ENCODE measurements at regions not wholly inside any gene's neighbourhood (a gene's known extent, or its start where the extent isn't known, plus 50 kb on each side); places are given as distances from the start of the nearest gene placed in this dataset.

GRCh38 chr12:54734196-54734950 lies 86.2 kb upstream of the DCD start:
- Histone ChIP-seq H4K8ac (ENCODE audit: low read depth in 2 of 2, low read length in 2 of 2) (no peak overlapping the region), H3K56ac (ENCODE audit: extremely low read depth, insufficient read depth, low read length) (no peak overlapping the region), H3K27me3 (ENCODE audit: control insufficient read depth, insufficient read depth, low read length) (no peaks in the 10 kb centered on the region; the same call in 1 of the 2 replicates), H3K4me2 (ENCODE audit: low read depth, low read length) (no peak overlapping the region), H4K20me1 (ENCODE audit: insufficient read depth, low read length) (no peaks in the 10 kb centered on the region), H2BK20ac (ENCODE audit: low read depth, low read length) (no peak overlapping the region), H3K9me3 (ENCODE audit: control insufficient read depth, insufficient read depth, low read length) (no peaks in the 10 kb centered on the region), H3K27ac (ENCODE audit: insufficient read depth, low read length) (no peak overlapping the region), H3K36me3 (ENCODE audit: control insufficient read depth, insufficient read depth, low read length) (no peaks in the 10 kb centered on the region), H2BK5ac (ENCODE audit: low read depth, low read length, poor library complexity, severe bottlenecking) (no peak overlapping the region), H3K79me1 (ENCODE audit: low read depth in 1 of 2, low read length in 2 of 2) (no peaks in the 10 kb centered on the region), H2AK5ac (ENCODE audit: low read depth, low read length) (no peak overlapping the region), H3K9ac (ENCODE audit: low read depth, low read length) (no peak overlapping the region), H3K4me1 (ENCODE audit: control insufficient read depth, insufficient read depth, low read length) (no peaks in the 10 kb centered on the region), H2AFZ (replicated peaks; ENCODE audit: low read length, poor library complexity) (no peak overlapping the region), H3K14ac (replicated peaks; ENCODE audit: low read depth, low read length) (no peak overlapping the region), H3K23ac (ENCODE audit: low read depth, low read length) (no peak overlapping the region), H3K9me1 (ENCODE audit: insufficient read depth, low read length) (no peaks in the 10 kb centered on the region), H2BK120ac (ENCODE audit: low read depth, low read length) (no peak overlapping the region), H4K5ac (ENCODE audit: low read depth, low read length) (no peak overlapping the region), H3K18ac (ENCODE audit: low read depth, low read length) (no peak overlapping the region), H3K4me3 (ENCODE audit: insufficient read depth, low read depth, low read length) (no peak overlapping the region), H2AK9ac (replicated peaks; ENCODE audit: low read depth, low read length, poor library complexity) (no peak overlapping the region), H2BK15ac (ENCODE audit: low read depth, low read length) (no peak overlapping the region), H4K91ac (ENCODE audit: insufficient read depth, low read depth, low read length) (no peak overlapping the region), H3K4ac (ENCODE audit: low read depth, low read length) (no peak overlapping the region)
- CTCF ChIA-PET: interaction anchor here (0.5 kb wide), 1 partner anchor 637 kb away, joined by 3 read pairs; no protein-coding TSS in a partner anchor
- dilution Hi-C loops (cut with HindIII; ENCODE audit: low sequenced_read_pairs, unreplicated experiment) (no loop called here), intact Hi-C loops (cut with micrococcal nuclease) (no loop called here), in situ Hi-C loops (cut with MboI; ENCODE audit: low sequenced_read_pairs) (no loop called here)
- TF ChIP-seq POLR2A (IDR thresholded peaks at IDR 0.05; ENCODE audit: low read depth, low read length) (no peak), RFX5 (IDR thresholded peaks at IDR 0.05; ENCODE audit: low read depth, low read length) (no peak), BHLHE40 (IDR thresholded peaks at IDR 0.05; ENCODE audit: low read depth, low read length) (no peak), MXI1 (IDR thresholded peaks at IDR 0.05; ENCODE audit: borderline replicate concordance, low read depth, low read length) (no peak), CEBPB (IDR thresholded peaks at IDR 0.05; ENCODE audit: low read depth, low read length) (no peak)
- BruUV-seq (replicated peaks): no TSS peak
- ATAC-seq (ENCODE audit: low read depth) (no peak), DNase-seq (no peak)
- POLR2A ChIA-PET (ENCODE audit: unreplicated experiment): no interaction called here
- WGBS, 2 experiments (ENCODE audit: extremely low coverage in 2 of 2, insufficient read length in 1 of 2): 27% methylated on average over 1 of the region's 4 CpGs; no CpG with 5 or more reads in 1 of the 2 experiments

Data from IMR-90 (cell line).